GM21723 (cell line): ENCODE measurements at regions not wholly inside any gene's neighbourhood (a gene's known extent, or its start where the extent isn't known, plus 50 kb on each side); places are given as distances from the start of the nearest gene placed in this dataset.

Source experiments
- ATAC-seq: cut with Tn5 transposase; IDR thresholded peaks from one replicate; pipeline ENCODE4 v1.9.1; 2021; ENCODE audit warnings: mild to moderate bottlenecking, moderate library complexity; ENCODE audit not compliant: unreplicated experiment

DNA sequence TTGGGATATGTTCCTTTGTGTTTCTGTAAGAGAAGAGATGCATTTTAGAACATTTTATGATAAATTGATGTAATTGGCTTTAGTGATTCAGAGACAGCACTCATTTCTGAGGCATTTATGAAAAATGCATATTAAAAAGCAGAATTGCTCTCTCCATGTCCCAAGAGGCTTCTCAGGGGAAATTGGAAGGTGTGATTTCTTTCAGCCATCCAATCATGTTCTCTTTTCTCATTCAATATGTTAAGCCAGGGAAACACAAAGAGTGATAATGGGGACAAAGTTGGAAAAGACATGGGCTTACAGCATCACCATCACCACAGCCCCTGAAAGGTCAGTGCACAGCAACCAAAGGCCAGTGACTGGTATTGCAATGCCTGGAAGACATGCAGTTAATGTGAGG is 129.9 kb upstream of the COL1A2 start:
- no peak for ATAC-seq

DNA sequence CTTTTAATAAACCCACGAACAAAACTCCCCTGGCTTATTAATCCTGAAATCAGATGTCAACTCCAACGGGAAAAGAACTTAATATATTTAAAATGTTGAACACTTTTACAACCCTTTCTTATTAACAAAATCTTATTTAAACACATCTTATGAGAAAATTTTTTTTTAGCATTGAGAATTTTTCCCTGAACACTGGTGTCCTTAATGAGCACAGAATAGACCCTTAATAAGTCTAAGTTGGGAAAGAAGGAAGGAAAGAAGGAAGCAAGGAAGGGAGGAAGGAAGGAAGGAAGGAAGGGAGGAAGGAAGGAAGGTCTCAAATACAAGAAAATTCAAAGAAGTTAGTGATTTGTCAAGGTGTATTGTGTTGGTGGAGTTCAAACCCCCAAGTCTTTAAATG is 129.2 kb upstream of the COL1A2 start:
- ATAC-seq: no peak

DNA sequence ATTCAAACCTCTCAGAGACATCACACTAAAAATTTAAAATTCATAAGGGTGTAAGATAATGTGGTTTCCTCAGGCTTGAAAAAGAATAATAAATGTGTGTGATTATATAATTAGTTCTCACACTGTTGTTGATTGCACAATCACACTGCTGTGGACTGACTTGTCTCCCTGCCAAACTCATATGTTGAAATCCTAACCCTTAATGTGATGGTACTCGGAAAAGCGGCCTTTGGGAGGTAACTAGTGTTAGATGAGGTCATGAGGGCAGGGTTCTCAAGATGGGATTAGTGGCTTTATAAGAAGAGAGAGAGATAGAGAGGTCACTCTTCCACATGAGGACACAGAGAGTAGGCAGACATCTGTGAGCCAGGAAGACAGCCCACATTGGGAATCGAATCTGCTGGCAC is 128.5 kb upstream of the COL1A2 start:
- no peak for ATAC-seq

DNA sequence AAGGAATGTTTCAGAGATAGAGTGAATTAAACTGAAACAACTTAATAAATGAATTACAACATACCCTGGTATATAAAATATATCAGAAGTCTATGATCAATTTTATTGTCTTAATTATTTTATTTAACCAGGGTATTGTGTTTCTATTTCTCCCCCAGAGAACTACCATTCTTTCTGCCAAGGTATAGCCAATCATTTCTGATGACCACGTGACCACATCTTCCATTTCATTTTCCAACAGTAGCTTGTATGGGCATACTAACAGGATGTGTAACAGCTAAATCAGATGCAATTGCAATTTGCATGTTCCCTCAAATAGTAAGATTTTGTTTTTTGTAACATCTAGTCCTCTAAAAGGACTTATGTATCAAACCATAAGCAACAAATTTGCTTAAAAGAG is 123.9 kb upstream of the COL1A2 start:
- ATAC-seq: no peak

DNA sequence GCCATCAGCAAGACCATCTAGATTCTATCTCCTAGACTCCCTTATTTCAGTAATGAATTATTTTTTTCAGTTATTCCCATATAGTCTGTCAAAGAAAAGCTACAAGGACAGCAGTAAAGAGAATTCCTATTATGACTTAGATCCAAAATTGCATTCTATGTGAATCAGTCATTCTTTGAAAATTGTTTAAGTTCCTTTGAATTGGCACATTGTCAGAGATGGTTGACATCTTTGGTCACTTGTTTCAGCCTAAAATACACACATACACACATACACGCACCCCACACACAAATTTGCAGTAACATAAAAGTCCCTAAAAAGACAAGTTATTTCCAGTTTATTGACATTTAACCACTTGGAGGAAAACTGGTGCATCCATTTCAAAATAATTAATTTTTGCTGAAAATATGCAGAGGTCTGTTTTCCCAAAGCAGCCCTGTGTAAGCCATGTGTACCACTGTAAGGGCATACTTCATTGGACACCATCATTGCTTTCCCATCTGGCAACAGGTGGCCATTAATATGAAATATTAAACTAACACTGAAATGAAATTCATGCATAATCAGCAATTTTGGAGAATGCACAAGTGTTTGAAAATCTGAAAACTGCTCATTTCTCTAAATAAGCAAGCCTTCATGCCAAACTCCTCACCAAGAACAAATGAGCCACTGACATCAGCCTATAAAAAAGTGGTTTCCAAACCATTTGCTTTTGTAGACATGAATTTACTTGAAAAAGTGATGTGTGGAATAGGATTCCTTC is 121.7 kb upstream of the COL1A2 start:
- no peak for ATAC-seq

DNA sequence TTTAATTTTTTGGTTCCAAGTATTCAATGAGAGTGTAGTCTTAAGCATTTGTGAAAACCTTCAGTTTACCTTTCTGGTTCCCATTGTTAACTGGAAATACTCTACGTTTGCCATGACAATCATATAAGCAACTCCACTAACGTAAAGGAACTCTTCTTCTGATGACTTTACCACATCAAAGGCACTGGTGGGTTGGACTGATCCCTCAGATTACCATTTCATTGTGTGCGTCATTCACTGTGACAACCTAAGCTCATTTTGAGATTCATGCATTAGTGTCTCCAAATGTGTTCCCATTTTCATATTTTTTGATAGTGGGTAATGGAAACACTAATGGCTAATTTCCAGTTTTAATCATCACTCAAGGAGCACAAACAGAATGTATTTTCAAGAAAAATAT is 119.9 kb upstream of the COL1A2 start:
- no peak for ATAC-seq

DNA sequence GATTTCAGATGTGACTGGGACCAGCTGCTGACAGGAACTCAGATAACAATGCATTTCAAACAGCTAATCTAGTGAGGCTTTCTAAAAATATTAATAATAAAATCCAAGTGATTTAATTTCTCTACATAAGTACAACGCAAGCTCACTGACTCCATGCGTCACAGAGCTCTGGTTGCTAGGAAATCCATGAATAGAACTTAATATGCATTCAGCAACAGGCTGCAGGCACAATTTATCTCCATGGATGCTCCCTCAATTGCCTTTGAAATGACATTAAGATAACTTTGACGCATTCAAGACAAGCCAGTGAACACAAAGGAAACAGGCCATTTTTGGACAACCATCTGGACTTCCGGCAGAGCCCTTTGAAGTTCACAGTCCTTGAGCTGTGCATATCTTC is 118.7 kb upstream of the COL1A2 start:
- ATAC-seq: no peak

DNA sequence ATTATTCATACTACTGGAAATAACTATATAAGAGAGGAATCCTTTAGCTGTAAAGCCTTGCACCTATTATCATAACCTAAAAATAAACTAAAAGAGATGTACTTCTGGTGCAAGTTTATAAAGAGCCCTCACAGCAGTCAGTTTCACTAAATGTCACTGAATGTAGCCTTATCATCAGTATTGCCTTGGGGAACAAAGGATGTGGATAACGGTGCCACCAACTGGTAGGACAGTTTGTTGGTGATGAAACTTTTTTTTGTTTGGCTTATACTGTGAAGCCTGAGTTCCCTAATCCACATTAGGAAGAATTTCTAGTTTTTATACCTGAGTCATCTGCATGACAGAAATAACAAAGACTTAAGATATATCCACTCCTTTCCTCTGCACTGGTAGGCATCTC is 117.9 kb upstream of the COL1A2 start:
- ATAC-seq: no peak

DNA sequence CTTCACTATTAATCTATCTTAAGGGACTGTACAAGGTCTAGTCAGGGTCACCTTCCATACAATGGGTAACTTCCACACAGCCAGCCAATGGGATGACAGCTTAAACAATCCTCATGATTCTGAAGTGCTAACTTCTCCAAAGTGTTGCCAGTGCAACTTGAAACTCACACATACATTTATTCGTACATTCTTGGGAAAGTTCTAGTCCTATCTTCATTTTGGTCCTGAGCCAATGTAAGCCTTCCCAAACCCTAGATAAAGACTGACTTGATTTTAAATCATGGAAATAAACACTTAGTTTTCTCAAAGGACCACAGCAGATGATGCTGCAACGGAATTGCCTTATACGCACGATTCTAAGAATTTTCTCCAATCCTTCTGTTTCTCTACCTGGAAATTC is 117.5 kb upstream of the COL1A2 start:
- no peak for ATAC-seq

DNA sequence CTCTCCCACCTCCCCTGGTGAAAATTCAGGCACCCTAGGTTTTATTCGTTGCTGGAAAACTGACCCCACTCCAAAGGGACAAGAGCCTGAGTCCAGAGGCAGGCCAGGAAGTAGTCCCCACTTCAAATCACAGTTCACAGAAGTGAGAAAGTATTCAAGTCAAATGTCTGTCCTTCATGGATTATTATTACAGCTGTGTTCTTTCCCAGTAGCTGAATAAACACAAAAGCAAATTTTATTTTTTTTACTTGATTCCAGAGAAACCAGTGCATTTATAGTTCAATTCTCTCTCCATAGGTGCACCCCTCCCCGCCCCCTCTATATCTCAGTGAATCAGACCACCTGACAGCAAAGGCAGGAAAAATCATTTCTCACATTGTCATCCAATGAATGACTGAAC is 113.8 kb upstream of the COL1A2 start:
- ATAC-seq: no peak

DNA sequence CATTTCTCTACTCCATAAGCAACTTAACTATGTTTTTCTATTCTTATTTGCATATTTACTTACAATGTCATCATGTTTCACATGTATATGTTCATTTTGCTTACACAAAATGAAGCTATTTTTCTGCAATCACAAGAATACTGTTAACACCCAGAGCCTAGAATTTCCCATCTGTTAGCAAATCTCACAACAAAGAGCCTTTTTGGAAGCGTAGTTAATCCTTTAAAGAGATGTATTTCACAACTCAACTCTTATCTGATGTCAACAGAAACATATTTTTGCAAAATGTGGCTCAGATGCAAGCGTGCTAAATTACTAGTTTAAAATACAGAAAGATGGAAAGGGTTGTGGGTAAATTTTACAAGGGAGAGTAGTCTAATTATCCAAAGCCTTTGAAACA is 110.6 kb upstream of the COL1A2 start:
- ATAC-seq: no peak

DNA sequence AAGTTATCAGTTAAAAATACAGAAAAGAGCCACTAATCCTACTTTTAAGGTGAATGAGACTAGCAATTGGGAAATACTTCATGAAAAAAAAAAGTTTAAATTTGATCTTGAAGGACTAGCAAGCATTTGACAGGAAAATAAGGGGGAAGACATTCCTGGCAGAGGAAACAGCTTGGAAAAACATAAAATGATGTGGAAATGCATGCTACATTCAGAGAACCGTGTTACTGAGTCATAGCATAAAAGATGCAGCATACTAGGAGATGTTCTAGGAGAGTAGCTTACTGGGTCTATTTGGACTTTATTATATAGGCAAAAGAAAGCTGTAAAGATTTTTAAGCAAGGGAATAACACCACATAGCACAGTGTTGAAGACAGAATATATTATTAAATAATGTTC is 108.6 kb upstream of the COL1A2 start:
- no peak for ATAC-seq

DNA sequence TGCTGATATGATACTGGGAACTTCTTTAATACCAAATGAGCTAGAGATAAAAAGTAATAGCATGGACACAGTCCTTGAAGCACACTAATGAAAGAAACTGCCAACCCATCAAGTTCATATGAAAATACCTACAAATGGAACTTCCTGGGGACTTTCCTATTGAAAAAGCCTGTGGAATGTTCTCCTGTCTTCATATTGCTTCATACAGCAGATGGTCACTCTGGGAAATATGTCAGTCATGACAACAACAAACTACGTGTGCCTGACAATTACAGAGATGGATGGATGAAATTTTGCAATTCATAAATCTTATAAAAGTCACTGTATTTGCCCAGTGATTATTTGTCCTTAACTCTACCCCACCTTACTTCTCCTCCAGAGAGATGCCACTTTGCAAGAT is 106.6 kb upstream of the COL1A2 start:
- ATAC-seq: no peak

DNA sequence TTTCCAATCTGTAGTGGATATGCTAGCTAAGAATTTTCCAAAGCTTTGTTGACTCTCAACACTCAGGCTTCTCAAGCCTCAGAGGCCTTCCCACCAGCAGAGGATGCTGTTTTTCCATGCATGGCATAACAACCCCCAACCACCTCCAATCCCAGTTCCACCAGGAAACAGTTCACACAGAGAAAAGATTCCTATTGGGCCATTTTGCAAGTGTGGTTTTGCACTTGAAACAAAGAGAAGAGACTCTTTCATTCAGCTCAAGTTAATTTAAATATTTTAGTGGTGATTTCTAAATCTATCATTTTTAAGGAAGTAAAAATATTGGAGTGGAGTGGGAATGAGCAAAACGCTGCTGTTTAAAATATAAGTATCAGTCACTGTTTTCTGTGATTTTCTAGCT is 105.6 kb upstream of the COL1A2 start:
- ATAC-seq: no peak

DNA sequence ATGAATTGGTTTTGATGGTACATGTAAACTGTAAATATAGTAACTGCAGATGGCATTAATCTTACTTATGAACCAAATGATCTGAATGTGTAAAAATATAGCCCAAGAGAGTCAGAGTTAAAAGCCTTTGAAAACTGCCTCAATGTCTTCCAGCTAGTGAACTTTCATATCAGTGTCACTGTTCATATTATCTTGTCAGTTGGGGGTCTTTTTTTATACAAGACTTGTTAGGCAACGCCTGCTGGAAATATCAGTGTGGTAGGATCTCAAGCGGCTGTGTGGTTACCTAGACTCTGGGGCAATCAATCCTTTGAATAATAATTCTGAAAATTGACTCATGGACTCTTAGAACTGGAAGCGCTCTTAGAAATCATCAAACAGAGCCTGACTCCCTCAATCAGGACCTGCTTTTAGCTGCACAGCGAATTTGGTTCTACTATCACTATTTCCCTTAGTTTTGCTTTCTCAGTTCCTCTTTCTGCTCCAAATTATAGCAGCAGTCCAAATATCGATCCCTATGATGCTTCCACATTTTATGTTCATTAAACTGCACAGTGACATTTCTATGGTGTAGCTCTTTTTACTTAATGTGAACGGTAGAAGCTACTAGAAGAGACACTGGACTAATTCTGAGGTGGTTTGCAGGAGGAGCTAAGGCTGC is 100.1 kb upstream of the COL1A2 start:
- no peak for ATAC-seq

DNA sequence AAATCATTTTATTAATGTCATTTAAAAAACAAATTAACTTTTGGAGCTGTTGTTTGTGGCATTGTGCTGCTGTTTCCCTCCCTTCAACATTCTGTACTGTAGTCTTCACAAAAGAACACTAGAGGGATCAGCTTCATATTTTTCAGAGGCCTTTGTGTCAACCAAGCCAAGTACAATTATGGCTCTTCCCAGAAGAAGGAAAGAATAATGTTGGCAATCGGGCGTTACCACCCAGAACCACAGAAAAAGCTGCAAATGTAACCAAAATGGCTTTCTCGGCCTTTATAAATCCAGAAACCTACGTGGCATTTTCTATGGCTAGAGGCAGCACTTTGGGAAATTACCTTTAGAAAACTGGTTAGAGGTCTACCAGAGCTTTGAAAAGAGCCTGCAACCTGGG is 98.8 kb upstream of the COL1A2 start:
- no peak for ATAC-seq

DNA sequence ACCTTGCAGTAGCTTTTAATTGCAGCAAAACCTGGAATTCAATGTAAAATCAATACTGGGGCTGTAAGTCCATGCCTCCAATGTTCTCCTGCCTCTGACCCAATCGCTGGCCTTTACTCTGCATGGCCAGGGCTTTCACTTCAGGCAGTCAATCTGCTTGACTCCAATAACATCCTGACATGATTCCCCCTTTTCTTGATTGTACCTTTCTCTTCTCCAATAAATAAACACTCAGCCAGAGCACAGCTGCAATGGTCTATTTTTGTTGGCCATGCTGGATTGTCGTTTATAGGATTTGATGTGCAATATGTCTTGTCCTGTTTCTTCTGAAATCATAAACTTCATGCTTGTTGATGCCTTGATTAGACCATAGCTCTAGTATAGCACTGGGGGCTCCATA is 97.8 kb upstream of the COL1A2 start:
- no peak for ATAC-seq

DNA sequence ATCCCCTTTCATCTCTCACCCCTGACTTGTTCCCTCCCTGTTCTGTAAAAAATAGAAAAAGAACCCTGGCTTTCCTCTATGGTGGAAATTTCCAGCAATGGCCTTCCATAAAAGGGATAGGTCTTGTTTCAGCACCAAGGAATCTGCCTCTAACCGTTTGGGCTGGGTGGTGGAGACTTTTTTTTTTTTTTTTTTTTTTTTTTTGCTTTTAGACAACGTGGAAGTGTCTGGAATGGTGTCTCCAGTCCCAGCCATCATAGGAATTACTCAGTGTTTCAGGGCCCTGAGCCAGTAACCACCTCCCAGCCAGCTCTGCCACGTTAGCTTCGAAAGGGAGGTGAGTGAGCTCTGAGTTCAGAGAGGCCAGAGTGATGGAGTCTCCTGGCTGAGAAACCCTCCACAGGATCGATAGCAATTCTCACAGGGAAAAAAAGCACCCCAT is 97.3 kb upstream of the COL1A2 start:
- no peak for ATAC-seq

DNA sequence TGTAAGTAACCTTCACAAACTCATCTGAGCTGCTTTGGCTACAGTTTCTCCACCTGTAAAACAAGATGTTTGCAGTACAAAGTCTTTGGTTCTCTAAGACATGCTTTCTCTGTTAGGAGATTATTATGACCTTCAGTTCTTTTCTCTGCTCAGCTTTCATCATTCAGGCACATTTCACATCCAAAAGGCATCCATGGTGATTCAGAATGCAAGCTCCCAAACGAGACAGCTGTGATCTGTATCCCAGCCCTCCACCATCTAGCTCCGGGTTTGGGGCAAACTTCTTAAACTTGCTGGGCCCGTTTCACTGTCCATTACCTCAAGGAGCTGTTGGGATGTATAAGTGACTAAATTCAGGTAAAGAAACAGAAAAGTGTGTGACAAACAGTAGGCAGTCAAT is 95.8 kb upstream of the COL1A2 start:
- no peak for ATAC-seq

DNA sequence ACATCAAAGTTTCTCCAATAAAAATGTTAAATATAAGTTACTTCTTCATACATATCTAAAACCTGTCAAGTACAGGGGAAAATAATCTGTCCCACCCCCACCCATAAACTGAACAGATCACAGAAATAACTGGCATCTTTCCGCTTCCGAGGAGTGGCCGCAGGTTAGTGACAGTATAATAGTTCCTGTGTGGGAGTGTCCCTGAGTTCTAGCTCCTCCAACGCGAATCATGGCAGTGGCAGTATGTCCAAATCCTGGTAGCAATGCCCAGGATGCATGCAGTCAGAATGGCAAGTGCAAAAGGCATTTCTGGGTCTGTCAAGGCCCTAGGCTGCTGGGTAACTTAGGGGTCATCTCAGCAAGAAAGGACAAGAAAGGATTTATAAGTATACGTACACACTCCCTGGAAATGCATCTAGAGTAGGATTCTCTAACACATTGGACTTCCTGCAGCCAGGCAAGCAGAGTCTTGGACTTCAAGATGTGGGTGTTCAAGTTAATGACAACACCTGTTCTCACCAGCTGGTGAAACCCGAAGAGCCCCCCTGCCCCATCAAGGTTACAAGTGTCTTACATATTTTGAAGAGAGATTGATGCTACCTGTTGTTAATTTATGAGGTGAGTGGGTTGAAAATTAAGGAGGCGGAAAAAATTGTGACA is 94.4 kb upstream of the COL1A2 start:
- no peak for ATAC-seq

DNA sequence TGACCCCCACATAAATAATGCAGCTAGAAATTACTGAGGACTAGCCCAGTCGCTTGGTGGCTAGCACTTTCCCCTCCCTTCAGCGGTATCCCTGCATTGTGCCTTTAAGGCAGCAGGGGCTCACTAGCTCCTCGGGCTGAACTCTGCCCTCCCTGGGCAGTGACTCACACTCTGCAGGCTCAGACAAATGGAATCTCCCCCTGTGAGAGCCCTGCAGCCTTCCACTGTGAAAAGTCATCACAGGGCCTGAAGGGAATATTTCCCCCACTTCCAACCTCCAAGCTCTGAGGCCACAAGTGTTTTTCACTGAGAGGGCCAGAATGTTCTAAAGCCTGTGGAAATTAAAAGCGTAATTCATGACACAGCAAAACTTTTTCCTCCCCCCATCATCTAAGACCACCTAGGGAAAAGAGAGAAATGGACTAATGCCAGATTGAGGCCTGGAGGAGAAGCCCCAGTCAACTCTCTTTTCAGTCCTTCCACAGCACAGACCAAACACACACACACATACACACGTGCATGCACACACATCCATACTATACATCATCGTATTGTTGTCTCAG is 93.6 kb upstream of the COL1A2 start:
- ATAC-seq: no peak

DNA sequence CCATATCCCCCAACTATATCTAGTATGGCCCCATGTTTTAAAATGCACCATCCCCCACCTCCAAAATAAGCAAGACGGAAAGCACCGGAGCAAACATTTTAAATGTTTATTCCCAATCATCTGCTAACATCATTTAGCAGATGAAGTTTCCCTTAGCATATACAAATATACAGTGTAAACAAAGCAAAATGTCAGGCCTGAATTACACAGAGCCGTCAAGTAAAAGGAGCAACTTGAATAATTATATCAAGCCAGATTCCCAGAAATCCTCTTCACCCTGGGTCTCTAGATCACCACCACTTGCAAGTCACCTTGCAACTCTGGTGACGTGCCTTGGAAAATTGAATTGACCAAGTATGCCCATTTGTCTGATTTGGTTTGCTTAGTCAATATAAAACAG is 91.6 kb upstream of the COL1A2 start:
- no peak for ATAC-seq
